GM23248 (cell line): ENCODE measurements at regions not wholly inside any gene's neighbourhood (a gene's known extent, or its start where the extent isn't known, plus 50 kb on each side); places are given as distances from the start of the nearest gene placed in this dataset.

Experiments
- DNase-seq: peaks from one replicate; pipeline ENCODE4 v3.0.0-alpha.2; 2015
- H2AFZ ChIP-seq: fragments of 200-600 bp; sonication (generic); 2 replicates; pipeline ENCODE4 v1.6.1; 2016; ENCODE audit warnings: antibody characterized with exemption
- H3F3A ChIP-seq: fragments of 200-600 bp; sonication (generic); 2 replicates; pipeline ENCODE4 v1.6.1; 2016; ENCODE audit warnings: mild to moderate bottlenecking, antibody characterized with exemption, mixed run types; ENCODE audit not compliant: insufficient read depth
- H3K27ac ChIP-seq: fragments of 200-600 bp; sonication (generic); 2 replicates; pipeline ENCODE4 v1.5.1; 2016; ENCODE audit warnings: mild to moderate bottlenecking
- H3K27me3 ChIP-seq: fragments of 200-600 bp; sonication (generic); replicated peaks from 2 replicates; pipeline ENCODE4 v1.6.1; 2016; ENCODE audit warnings: mild to moderate bottlenecking; ENCODE audit not compliant: insufficient read depth
- H3K36me3 ChIP-seq: fragments of 200-600 bp; sonication (generic); 2 replicates; pipeline ENCODE4 v1.6.1; 2016; ENCODE audit warnings: low read depth, mild to moderate bottlenecking
- H3K4me1 ChIP-seq: fragments of 200-600 bp; sonication (generic); 2 replicates; pipeline ENCODE4 v1.6.1; 2016; ENCODE audit warnings: mild to moderate bottlenecking; ENCODE audit not compliant: insufficient read depth
- H3K4me2 ChIP-seq: fragments of 200-600 bp; sonication (generic); one replicate; pipeline ENCODE4 v1.6.1; 2016; ENCODE audit warnings: mild to moderate bottlenecking; ENCODE audit not compliant: unreplicated experiment
- H3K4me3 ChIP-seq: fragments of 200-600 bp; sonication (generic); 2 replicates; pipeline ENCODE4 v1.5.1; 2016; ENCODE audit warnings: mild to moderate bottlenecking
- H3K79me2 ChIP-seq: fragments of 200-600 bp; sonication (generic); 2 replicates; pipeline ENCODE4 v1.6.1; 2016; ENCODE audit warnings: mild to moderate bottlenecking; ENCODE audit not compliant: insufficient read depth
- H3K9ac ChIP-seq: fragments of 200-600 bp; sonication (generic); 2 replicates; pipeline ENCODE4 v1.6.1; 2016; ENCODE audit warnings: mild to moderate bottlenecking
- H3K9me2 ChIP-seq: fragments of 200-600 bp; sonication (generic); 2 replicates; pipeline ENCODE4 v1.6.1; 2016; ENCODE audit warnings: mixed run types, mild to moderate bottlenecking, moderate library complexity; ENCODE audit not compliant: insufficient read depth
- H3K9me3 ChIP-seq: fragments of 200-600 bp; sonication (generic); one replicate; pipeline ENCODE4 v1.6.1; 2017; ENCODE audit warnings: low read depth
- H4K20me1 ChIP-seq: fragments of 200-600 bp; sonication (generic); 2 replicates; pipeline ENCODE4 v1.6.0; 2016; ENCODE audit not compliant: insufficient read depth
- EZH2 ChIP-seq: fragments of 200-600 bp; sonication (generic); IDR thresholded peaks from 2 replicates; pipeline ENCODE4 v1.6.1; 2018; ENCODE audit warnings: antibody characterized with exemption, mild to moderate bottlenecking; ENCODE audit not compliant: insufficient read depth, poor library complexity, severe bottlenecking
- EZH2phosphoT487 ChIP-seq: fragments of 200-600 bp; sonication (generic); IDR thresholded peaks from 2 replicates; pipeline ENCODE4 v1.6.1; 2018; ENCODE audit warnings: antibody characterized with exemption, moderate library complexity, mild to moderate bottlenecking, low read depth; ENCODE audit not compliant: insufficient read depth
- WGBS, 2 experiments: methylation state at CpG; one replicate each; pipeline ENCODE4 v1.1.6; 2015 to 2017; ENCODE audit warnings: low lambda C conversion rate in 2 of 2, low coverage in 1 of 2; ENCODE audit errors: missing lambda C conversion rate in 2 of 2; 5-methylcytosine and 5-hydroxymethylcytosine counted together
- in situ Hi-C: fragments of 300-500 bp; cut with MboI; formaldehyde crosslinking; loops from 2 replicates; pipeline ENCODE4 v1.15.0; 2020

DNA sequence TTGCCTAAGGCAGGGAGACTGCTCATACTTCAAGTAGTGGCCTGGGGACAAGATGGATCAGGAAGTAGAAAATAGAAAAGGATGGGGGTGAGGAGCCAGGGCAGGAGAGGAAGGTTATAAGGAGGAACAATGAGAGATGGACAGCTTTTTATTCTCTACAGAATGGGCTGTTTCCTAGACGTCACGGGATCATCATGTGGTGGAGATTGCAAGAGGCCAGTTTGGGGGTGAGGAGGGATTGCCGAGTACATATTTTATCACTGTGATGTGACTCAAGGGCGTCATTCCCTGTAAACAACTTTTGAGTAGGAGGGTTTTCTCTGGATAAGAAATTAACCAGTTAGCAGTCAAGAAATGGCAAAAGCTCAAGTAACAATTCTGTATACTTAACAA, 406.3 kb downstream of the ETS1 start:
- Histone ChIP-seq H3K36me3 (no peaks in the 10 kb centered on the region), H3K4me2 (no peak overlapping the region), H3K9me2 (no peaks in the 10 kb centered on the region), H3K27ac (peak overlapping the region; percentile 40), H3K79me2 (no peaks in the 10 kb centered on the region), H4K20me1 (no peaks in the 10 kb centered on the region), H3K4me3 (no peak overlapping the region), H3K4me1 (peaks cover 31% of the 10 kb centered on the region), H3K9ac (no peak overlapping the region), H3F3A (peaks cover 19% of the 10 kb centered on the region), H2AFZ (0 out of 2 replicates have a peak overlapping the region, but pooled peaks have one; percentile 23), H3K9me3 (no peaks in the 10 kb centered on the region), H3K27me3 (no peaks in the 10 kb centered on the region)
- DNase-seq, result no peak
- in situ Hi-C loops, result no loop called here
- TF ChIP-seq EZH2 (no peak), EZH2phosphoT487 (no peak)
- WGBS, 2 experiments, result 72 to 79% methylated on average over 4 of the region's 4 CpGs

DNA sequence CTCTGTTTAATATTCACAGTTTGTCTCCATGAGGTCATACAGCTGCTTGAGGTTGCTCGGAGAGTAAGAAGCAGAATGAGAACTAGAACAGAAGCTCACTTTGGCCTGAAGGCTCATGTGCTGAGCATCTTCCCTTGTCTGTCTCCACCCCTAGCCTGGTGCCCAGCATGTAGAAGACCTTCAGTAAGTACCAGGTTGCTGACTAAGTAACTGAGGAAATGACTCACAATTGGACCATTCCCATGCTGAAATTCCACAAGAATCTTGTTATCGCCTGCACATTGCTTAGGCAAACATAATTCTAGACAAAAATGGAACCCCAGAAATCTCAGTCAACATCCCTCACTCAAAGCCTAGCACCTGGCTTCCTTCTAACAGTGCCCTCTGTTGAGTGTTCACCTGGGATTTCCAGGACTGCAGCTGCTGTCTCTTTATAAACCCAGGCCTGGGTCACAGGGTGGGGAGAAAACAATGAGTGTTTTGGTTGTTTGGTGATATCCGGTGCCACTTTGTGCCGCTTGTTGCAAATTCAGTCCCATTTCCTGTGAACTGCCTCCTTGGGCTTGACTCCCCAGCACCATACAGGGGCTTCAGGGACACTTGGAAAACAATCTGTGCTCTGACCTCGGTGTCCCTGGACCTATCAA, 406.8 kb downstream of the ETS1 start:
- no peak for TF ChIP-seq EZH2
- no peak for TF ChIP-seq EZH2phosphoT487
- H3K36me3 ChIP-seq, result no peaks in the 10 kb centered on the region
- peaks cover 31% of the 10 kb centered on the region for H3K4me1 ChIP-seq
- H3K27ac ChIP-seq, result peak overlapping the region; percentile 46
- peak overlapping the region; percentile 26 for H3K4me2 ChIP-seq
- H3K27me3 ChIP-seq, result no peaks in the 10 kb centered on the region
- H3F3A ChIP-seq, result peaks cover 19% of the 10 kb centered on the region
- H4K20me1 ChIP-seq, result no peaks in the 10 kb centered on the region
- H3K9me3 ChIP-seq, result no peaks in the 10 kb centered on the region
- WGBS, 2 experiments, result 50 to 53% methylated on average over 5 of the region's 5 CpGs
- H2AFZ ChIP-seq, result 0 out of 2 replicates have a peak overlapping the region, but pooled peaks have one; percentile 23
- no peak overlapping the region for H3K9ac ChIP-seq
- no peaks in the 10 kb centered on the region for H3K9me2 ChIP-seq
- no peaks in the 10 kb centered on the region for H3K79me2 ChIP-seq
- H3K4me3 ChIP-seq, result no peak overlapping the region
- in situ Hi-C loops, result no loop called here
- DNase-seq, result peak; percentile 93

GRCh38 chr11:128179512-128179911, 407.8 kb downstream of the ETS1 start:
- Histone ChIP-seq H3K27ac (peak overlapping the region; percentile 46), H3K4me3 (no peak overlapping the region), H3K4me2 (no peak overlapping the region), H3K9me3 (no peaks in the 10 kb centered on the region), H2AFZ (no peak overlapping the region), H3K9ac (no peak overlapping the region), H4K20me1 (no peaks in the 10 kb centered on the region), H3K36me3 (no peaks in the 10 kb centered on the region), H3K9me2 (no peaks in the 10 kb centered on the region), H3K79me2 (no peaks in the 10 kb centered on the region), H3K27me3 (no peaks in the 10 kb centered on the region), H3F3A (peaks cover 24% of the 10 kb centered on the region), H3K4me1 (peaks cover 41% of the 10 kb centered on the region)
- peak; percentile 23 for DNase-seq
- 92% methylated on average over 1 of the region's 1 CpG for WGBS, 2 experiments
- in situ Hi-C loops, result loop anchor here (10.0 kb wide), 1 partner anchor 105 kb away; no protein-coding TSS in a partner anchor
- TF ChIP-seq EZH2 (no peak), EZH2phosphoT487 (no peak)

DNA sequence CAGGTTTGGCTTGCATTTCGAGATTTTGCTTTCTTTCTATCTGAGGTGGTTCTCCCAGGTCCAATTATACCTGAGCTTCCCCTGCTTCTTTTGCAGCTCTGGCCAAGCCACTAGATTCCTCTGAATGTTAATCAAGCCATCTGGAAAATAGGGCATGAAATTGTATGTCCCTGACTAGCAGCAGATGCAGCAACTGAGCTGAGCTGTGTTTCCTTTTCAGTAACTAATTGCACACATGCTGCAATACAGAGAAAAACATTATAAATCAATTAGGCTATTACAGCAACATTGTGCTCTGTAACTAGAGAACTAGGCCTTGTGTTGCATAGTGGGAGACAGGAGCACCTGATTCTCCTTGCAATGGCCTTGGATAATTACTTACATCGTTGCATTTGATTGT, 408.3 kb downstream of the ETS1 start:
- H3K9ac ChIP-seq, result no peak overlapping the region
- no peak overlapping the region for H3K4me2 ChIP-seq
- H3K27me3 ChIP-seq, result no peaks in the 10 kb centered on the region
- H3K4me3 ChIP-seq, result no peak overlapping the region
- TF ChIP-seq EZH2 (no peak), EZH2phosphoT487 (no peak)
- no peaks in the 10 kb centered on the region for H3K9me2 ChIP-seq
- WGBS, 2 experiments, result 94 to 97% methylated on average over 2 of the region's 2 CpGs
- no peaks in the 10 kb centered on the region for H4K20me1 ChIP-seq
- in situ Hi-C loops, result loop anchor here (10.0 kb wide), 1 partner anchor 106 kb away; no protein-coding TSS in a partner anchor
- H2AFZ ChIP-seq, result no peak overlapping the region
- peaks cover 46% of the 10 kb centered on the region for H3K4me1 ChIP-seq
- no peaks in the 10 kb centered on the region for H3K36me3 ChIP-seq
- H3F3A ChIP-seq, result peaks cover 29% of the 10 kb centered on the region
- no peak for DNase-seq
- H3K9me3 ChIP-seq, result no peaks in the 10 kb centered on the region
- H3K27ac ChIP-seq, result no peak overlapping the region
- H3K79me2 ChIP-seq, result no peaks in the 10 kb centered on the region
